ENCODE measurements at regions not wholly inside any gene's neighbourhood (a gene's known extent, or its start where the extent isn't known, plus 50 kb on each side); places are given as distances from the start of the nearest gene placed in this dataset.

DNA sequence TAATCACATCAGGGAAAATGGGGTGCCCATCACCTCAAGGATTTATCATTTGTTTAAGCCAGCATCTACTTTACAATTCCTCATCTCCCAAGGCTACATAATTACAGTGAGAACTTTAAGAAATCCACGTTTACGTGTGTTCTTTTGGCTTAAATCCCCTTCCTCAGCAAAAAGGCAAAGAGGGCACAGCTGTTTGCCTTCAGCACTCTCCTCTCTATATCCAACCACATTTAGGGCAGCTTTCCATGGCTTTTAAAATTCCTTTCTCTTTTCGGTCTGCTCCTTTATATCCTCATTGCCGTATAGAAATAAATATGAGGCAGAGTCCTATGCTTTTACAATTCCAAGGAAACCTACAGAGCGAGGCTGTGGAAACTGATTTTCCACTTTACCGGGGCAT lies 175.9 kb downstream of the EMP1 start:
- TF ChIP-seq, protein P1, sequence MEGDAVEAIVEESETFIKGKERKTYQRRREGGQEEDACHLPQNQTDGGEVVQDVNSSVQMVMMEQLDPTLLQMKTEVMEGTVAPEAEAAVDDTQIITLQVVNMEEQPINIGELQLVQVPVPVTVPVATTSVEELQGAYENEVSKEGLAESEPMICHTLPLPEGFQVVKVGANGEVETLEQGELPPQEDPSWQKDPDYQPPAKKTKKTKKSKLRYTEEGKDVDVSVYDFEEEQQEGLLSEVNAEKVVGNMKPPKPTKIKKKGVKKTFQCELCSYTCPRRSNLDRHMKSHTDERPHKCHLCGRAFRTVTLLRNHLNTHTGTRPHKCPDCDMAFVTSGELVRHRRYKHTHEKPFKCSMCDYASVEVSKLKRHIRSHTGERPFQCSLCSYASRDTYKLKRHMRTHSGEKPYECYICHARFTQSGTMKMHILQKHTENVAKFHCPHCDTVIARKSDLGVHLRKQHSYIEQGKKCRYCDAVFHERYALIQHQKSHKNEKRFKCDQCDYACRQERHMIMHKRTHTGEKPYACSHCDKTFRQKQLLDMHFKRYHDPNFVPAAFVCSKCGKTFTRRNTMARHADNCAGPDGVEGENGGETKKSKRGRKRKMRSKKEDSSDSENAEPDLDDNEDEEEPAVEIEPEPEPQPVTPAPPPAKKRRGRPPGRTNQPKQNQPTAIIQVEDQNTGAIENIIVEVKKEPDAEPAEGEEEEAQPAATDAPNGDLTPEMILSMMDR (IDR thresholded peaks at IDR 0.05; ENCODE audit: low read length), result no peak
- no peak for TF ChIP-seq EZH2 (IDR thresholded peaks at IDR 0.05; ENCODE audit: borderline replicate concordance, low read length)

Measured in OCI-LY1 (cell line).